Panc1 (cell line): ENCODE measurements at regions not wholly inside any gene's neighbourhood (a gene's known extent, or its start where the extent isn't known, plus 50 kb on each side); places are given as distances from the start of the nearest gene placed in this dataset.

Experiments
- ATAC-seq: fragments of 200-7000 bp; cut with Tn5 transposase; 2 replicates; pipeline ENCODE4 v1.9.1; 2020; ENCODE audit warnings: mild to moderate bottlenecking, moderate library complexity
- BruUV-seq: library from RNA; stranded (reverse); fragments of 400-500 nt; replicated peaks from 2 replicates; lab custom pipeline; 2021; lab: Mats Ljungman, UMichigan
- CTCF ChIA-PET: fragments of 300-600 bp; sonication (Branson Sonifier 250); formaldehyde crosslinking; loops from one replicate; lab custom pipeline; 2022; ENCODE audit warnings: antibody characterized with exemption; lab: Charles Lee
- POLR2A ChIA-PET: fragments of 300-600 bp; sonication (Branson Sonifier 250); formaldehyde crosslinking; loops from one replicate; lab custom pipeline; 2022; ENCODE audit warnings: antibody characterized with exemption; lab: Charles Lee
- DNase-seq: peaks from one replicate; pipeline ENCODE4 v3.0.0-alpha.2; 2010; ENCODE audit warnings: low read depth, low spot score
- H3K27ac ChIP-seq: 2 replicates; pipeline ENCODE4 v1.5.1; 2011; ENCODE audit warnings: mild to moderate bottlenecking, low read length, inconsistent platforms
- H3K27me3 ChIP-seq: fragments of 200-500 bp; sonication (Bioruptor generic); 2 replicates; pipeline ENCODE4 v1.6.0; 2014; ENCODE audit warnings: low read length, inconsistent platforms; ENCODE audit not compliant: control insufficient read depth, insufficient read depth
- H3K36me3 ChIP-seq: fragments of 200-500 bp; sonication (Bioruptor generic); 2 replicates; pipeline ENCODE4 v1.5.1; 2014; ENCODE audit warnings: inconsistent platforms, mild to moderate bottlenecking, low read length, moderate library complexity; ENCODE audit not compliant: control insufficient read depth, insufficient read depth
- H3K4me1 ChIP-seq: 2 replicates; pipeline ENCODE4 v1.5.1; 2011; ENCODE audit warnings: inconsistent platforms, mild to moderate bottlenecking, low read length, moderate library complexity; ENCODE audit not compliant: control insufficient read depth, insufficient read depth
- H3K4me3 ChIP-seq, 2 experiments: 2 replicates each; pipeline ENCODE4 v1.5.1; 2011 to 2012; ENCODE audit warnings: low read depth in 2 of 2, low read length in 2 of 2, mild to moderate bottlenecking in 2 of 2, inconsistent platforms in 1 of 2, moderate library complexity in 1 of 2
- H3K9me3 ChIP-seq: fragments of 200-500 bp; sonication (Bioruptor generic); 2 replicates; pipeline ENCODE4 v1.5.1; 2014; ENCODE audit warnings: low read depth, mild to moderate bottlenecking, inconsistent platforms, low read length, moderate library complexity; ENCODE audit not compliant: control insufficient read depth, insufficient read depth
- POLR2AphosphoS5 ChIP-seq: IDR thresholded peaks from 2 replicates; pipeline ENCODE4 v1.6.1; 2012; ENCODE audit warnings: mild to moderate bottlenecking, low read depth, low read length, moderate library complexity
- SIN3A ChIP-seq: IDR thresholded peaks from 2 replicates; pipeline ENCODE4 v1.6.1; 2012; ENCODE audit warnings: low read depth, mild to moderate bottlenecking, low read length, moderate library complexity, borderline replicate concordance; ENCODE audit not compliant: insufficient read depth
- TCF7L2 ChIP-seq: IDR thresholded peaks from 2 replicates; pipeline ENCODE4 v1.6.1; 2011; ENCODE audit warnings: mild to moderate bottlenecking, low read depth, low read length, inconsistent platforms
- in situ Hi-C: cut with HindIII; loops from 2 replicates; pipeline ENCODE4 v1.10.0; 2016; ENCODE audit warnings: low sequenced_read_pairs, low pct_unique_long_range_greater_than_20kb
- intact Hi-C: fragments of 100-400 bp; cut with micrococcal nuclease; formaldehyde crosslinking; loops from one replicate; pipeline ENCODE4 v1.10.0; 2022; ENCODE audit not compliant: unreplicated experiment
- TF ChIP-seq, protein P1 (sequence below): fragments of 450-650 bp; IDR thresholded peaks from 2 replicates; pipeline ENCODE4 v1.5.1; 2017; ENCODE audit warnings: mild to moderate bottlenecking
- TF ChIP-seq, protein P2 (sequence below), 2 experiments: IDR thresholded peaks; 2 replicates each; pipeline ENCODE4 v1.6.1; 2011 to 2012; ENCODE audit warnings: low read depth in 2 of 2, control low read depth in 1 of 2, low read length in 1 of 2, mild to moderate bottlenecking in 1 of 2, moderate library complexity in 1 of 2; ENCODE audit not compliant: insufficient read depth in 1 of 2

DNA sequence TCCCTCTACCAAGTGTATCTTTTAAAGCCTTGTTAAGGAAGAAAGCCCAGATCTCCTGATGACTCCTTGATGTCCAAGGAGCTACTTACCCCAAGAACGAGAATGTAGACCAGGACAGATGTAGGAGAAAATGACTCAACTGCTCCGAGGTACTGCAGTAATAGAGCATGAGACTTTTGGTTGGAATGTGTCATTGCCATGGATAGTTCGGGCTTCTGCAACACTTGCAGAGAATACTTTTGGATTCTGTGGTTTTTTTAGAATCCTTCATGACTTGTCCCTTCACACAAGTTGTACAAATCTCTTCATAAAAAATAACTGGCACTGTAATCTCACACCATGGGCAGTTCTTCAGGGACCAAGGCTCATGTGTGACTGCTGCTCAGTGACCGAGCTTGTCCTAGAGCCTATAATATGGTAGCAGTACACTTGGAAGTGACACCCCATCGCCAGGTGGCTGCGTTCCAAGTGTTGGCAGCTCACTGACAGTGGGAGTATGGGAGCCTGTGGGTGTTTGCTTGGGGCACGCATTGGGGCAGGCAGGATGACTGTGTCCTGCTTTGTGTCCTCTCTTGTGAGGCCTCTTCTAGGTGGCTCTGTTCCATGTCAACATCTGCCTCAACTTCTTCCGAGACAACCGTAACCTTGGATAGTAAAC is 87.9 kb upstream of the WDR1 start:
- TF ChIP-seq POLR2AphosphoS5 = no peak
- TF ChIP-seq, protein P1, sequence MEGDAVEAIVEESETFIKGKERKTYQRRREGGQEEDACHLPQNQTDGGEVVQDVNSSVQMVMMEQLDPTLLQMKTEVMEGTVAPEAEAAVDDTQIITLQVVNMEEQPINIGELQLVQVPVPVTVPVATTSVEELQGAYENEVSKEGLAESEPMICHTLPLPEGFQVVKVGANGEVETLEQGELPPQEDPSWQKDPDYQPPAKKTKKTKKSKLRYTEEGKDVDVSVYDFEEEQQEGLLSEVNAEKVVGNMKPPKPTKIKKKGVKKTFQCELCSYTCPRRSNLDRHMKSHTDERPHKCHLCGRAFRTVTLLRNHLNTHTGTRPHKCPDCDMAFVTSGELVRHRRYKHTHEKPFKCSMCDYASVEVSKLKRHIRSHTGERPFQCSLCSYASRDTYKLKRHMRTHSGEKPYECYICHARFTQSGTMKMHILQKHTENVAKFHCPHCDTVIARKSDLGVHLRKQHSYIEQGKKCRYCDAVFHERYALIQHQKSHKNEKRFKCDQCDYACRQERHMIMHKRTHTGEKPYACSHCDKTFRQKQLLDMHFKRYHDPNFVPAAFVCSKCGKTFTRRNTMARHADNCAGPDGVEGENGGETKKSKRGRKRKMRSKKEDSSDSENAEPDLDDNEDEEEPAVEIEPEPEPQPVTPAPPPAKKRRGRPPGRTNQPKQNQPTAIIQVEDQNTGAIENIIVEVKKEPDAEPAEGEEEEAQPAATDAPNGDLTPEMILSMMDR = no peak
- TF ChIP-seq SIN3A = no peak
- TF ChIP-seq TCF7L2 = no peak
- TF ChIP-seq, protein P2, sequence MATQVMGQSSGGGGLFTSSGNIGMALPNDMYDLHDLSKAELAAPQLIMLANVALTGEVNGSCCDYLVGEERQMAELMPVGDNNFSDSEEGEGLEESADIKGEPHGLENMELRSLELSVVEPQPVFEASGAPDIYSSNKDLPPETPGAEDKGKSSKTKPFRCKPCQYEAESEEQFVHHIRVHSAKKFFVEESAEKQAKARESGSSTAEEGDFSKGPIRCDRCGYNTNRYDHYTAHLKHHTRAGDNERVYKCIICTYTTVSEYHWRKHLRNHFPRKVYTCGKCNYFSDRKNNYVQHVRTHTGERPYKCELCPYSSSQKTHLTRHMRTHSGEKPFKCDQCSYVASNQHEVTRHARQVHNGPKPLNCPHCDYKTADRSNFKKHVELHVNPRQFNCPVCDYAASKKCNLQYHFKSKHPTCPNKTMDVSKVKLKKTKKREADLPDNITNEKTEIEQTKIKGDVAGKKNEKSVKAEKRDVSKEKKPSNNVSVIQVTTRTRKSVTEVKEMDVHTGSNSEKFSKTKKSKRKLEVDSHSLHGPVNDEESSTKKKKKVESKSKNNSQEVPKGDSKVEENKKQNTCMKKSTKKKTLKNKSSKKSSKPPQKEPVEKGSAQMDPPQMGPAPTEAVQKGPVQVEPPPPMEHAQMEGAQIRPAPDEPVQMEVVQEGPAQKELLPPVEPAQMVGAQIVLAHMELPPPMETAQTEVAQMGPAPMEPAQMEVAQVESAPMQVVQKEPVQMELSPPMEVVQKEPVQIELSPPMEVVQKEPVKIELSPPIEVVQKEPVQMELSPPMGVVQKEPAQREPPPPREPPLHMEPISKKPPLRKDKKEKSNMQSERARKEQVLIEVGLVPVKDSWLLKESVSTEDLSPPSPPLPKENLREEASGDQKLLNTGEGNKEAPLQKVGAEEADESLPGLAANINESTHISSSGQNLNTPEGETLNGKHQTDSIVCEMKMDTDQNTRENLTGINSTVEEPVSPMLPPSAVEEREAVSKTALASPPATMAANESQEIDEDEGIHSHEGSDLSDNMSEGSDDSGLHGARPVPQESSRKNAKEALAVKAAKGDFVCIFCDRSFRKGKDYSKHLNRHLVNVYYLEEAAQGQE (IDR thresholded peaks at IDR 0.05; ENCODE audit: insufficient read depth in 1 of 2, low read depth in 2 of 2, low read length in 1 of 2) = no peak
- Histone ChIP-seq H3K36me3 (no peaks in the 10 kb centered on the region), H3K27ac (no peak overlapping the region), H3K27me3 (no peaks in the 10 kb centered on the region), H3K4me1 (no peaks in the 10 kb centered on the region), H3K9me3 (no peaks in the 10 kb centered on the region), H3K4me3 (no peak overlapping the region)
- ATAC-seq (no peak), DNase-seq (no peak)
- ChIA-PET POLR2A (no interaction called here), CTCF (no interaction called here)
- in situ Hi-C loops (no loop called here), intact Hi-C loops (no loop called here)
- BruUV-seq = no TSS peak

DNA sequence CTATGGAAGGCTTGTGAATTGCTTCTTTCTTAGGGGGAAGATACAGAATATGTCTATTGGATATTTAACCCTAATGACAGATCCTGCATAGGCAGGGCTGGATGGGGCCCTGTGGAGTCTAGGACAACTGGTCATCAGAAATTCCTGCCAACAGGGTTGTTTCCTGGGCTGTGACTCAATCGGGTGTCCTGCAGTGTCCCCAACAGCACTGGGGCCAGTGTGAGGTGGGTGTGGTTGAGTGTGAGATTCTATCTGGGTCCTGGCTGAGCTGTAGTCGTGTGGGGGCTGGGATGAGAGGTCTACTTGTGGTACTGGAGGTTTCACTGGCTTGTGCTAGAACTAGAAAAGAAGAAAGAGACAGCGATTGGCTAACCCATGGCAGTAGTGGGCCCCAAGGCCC is 87.3 kb upstream of the WDR1 start:
- Histone ChIP-seq H3K27me3 (no peaks in the 10 kb centered on the region), H3K9me3 (no peaks in the 10 kb centered on the region), H3K4me3 (no peak overlapping the region), H3K27ac (no peak overlapping the region), H3K4me1 (no peaks in the 10 kb centered on the region), H3K36me3 (no peaks in the 10 kb centered on the region)
- ATAC-seq = no peak
- intact Hi-C loops (no loop called here), in situ Hi-C loops (no loop called here)
- TF ChIP-seq, protein P2 (IDR thresholded peaks at IDR 0.05; ENCODE audit: insufficient read depth in 1 of 2, low read depth in 2 of 2, low read length in 1 of 2) = no peak
- TF ChIP-seq POLR2AphosphoS5 (no peak), TCF7L2 (no peak), SIN3A (no peak)
- TF ChIP-seq, protein P1 = no peak
- ChIA-PET CTCF (no interaction called here), POLR2A (no interaction called here)
- no peak for DNase-seq
- BruUV-seq = no TSS peak
